Spleen (tissue), 7 donors: ENCODE measurements at regions not wholly inside any gene's neighbourhood (a gene's known extent, or its start where the extent isn't known, plus 50 kb on each side); places are given as distances from the start of the nearest gene placed in this dataset.

Experiments used
- CTCF ChIP-seq, 11 experiments: fragments of 200-600 bp in 7 of 11; fragments of 450-650 bp in 4 of 11; sonication (generic) in 4 of 11; IDR thresholded peaks in 8 of 11; conservative IDR thresholded peaks in 3 of 11; 1 replicate in 7 of 11; 2 replicates in 4 of 11; pipeline versions ENCODE4 v1.4.0 to v1.8.0; 2016 to 2021; ENCODE audit warnings: antibody characterized with exemption in 11 of 11, inconsistent platforms in 4 of 11, mild to moderate bottlenecking in 1 of 11
- POLR2A ChIP-seq, 3 donors: fragments of 450-650 bp; IDR thresholded peaks; one replicate each; pipeline ENCODE4 v1.5.1; 2017; ENCODE audit warnings: antibody characterized with exemption in 3 of 3, mild to moderate bottlenecking in 1 of 3
- POLR2AphosphoS5 ChIP-seq, 3 donors: sonication (generic); formaldehyde crosslinking; IDR thresholded peaks; one replicate each; pipeline ENCODE4 v1.5.1; 2017; ENCODE audit warnings: antibody characterized with exemption in 3 of 3
- donor health status: DM: no; HTN: no; CAD: no; lungs with moderate emphysema.
- donor health status: DM: no; HTN: no; CAD: no.
- donor health status: DM: no; HTN: no; CAD: no.

GRCh38 chr7:135812148-135812547 is 63.5 kb upstream of the FAM180A start:
- TF ChIP-seq CTCF (IDR thresholded peaks at IDR 0.05 in 8 of 11, conservative IDR thresholded peaks at IDR 0.05 in 3 of 11) (no peak), POLR2A (IDR thresholded peaks at IDR 0.05) (no peak), POLR2AphosphoS5 (IDR thresholded peaks at IDR 0.05) (no peak)
